ENCODE measurements at regions not wholly inside any gene's neighbourhood (a gene's known extent, or its start where the extent isn't known, plus 50 kb on each side); places are given as distances from the start of the nearest gene placed in this dataset.

GRCh38 chr3:139769796-139770195 lies 92.0 kb upstream of the NMNAT3 start:
- Mint-ChIP-seq H3K27ac (no peak overlapping the region), H3K4me1 (no peaks in the 10 kb centered on the region), H3K36me3 (no peaks in the 10 kb centered on the region), H3K4me3 (no peak overlapping the region), H3K9me3 (peaks cover 0 to 5% (median 0%) of the 10 kb centered on the region in 6 donors), H3K27me3 (ENCODE audit: low read depth in 3 of 3) (peaks cover 0 to 2% (median 0%) of the 10 kb centered on the region in 3 donors)
- no peak for DNase-seq

- H3K9me3 Mint-ChIP-seq = peaks cover 0 to 5% (median 0%) of the 10 kb centered on the region in 6 donors
- DNase-seq = no peak
- H3K4me3 Mint-ChIP-seq = no peak overlapping the region
- no peak overlapping the region for H3K27ac Mint-ChIP-seq
- no peaks in the 10 kb centered on the region for H3K36me3 Mint-ChIP-seq
- peaks cover 0 to 3% (median 1%) of the 10 kb centered on the region in 3 donors for H3K27me3 Mint-ChIP-seq (ENCODE audit: low read depth in 3 of 3)
- no peaks in the 10 kb centered on the region for H3K4me1 Mint-ChIP-seq
Measured at GRCh38 chr3:139764936-139765335, 87.2 kb upstream of the NMNAT3 start.

GRCh38 chr3:139764069-139764905 lies 86.5 kb upstream of the NMNAT3 start:
- Mint-ChIP-seq H3K4me3 (no peak overlapping the region), H3K27me3 (ENCODE audit: low read depth in 3 of 3) (peaks cover 0 to 3% (median 1%) of the 10 kb centered on the region in 3 donors), H3K36me3 (no peaks in the 10 kb centered on the region), H3K4me1 (no peaks in the 10 kb centered on the region), H3K9me3 (peaks cover 0 to 5% (median 0%) of the 10 kb centered on the region in 6 donors), H3K27ac (no peak overlapping the region)
- DNase-seq = no peak

- peaks cover 0 to 3% (median 1%) of the 10 kb centered on the region in 3 donors for H3K27me3 Mint-ChIP-seq (ENCODE audit: low read depth in 3 of 3)
- H3K4me3 Mint-ChIP-seq = no peak overlapping the region
- no peaks in the 10 kb centered on the region for H3K4me1 Mint-ChIP-seq
- peaks cover 0 to 5% (median 0%) of the 10 kb centered on the region in 6 donors for H3K9me3 Mint-ChIP-seq
- H3K36me3 Mint-ChIP-seq = no peaks in the 10 kb centered on the region
- no peak overlapping the region for H3K27ac Mint-ChIP-seq
- DNase-seq = no peak
Measured at GRCh38 chr3:139762302-139762701, 84.5 kb upstream of the NMNAT3 start.

DNA sequence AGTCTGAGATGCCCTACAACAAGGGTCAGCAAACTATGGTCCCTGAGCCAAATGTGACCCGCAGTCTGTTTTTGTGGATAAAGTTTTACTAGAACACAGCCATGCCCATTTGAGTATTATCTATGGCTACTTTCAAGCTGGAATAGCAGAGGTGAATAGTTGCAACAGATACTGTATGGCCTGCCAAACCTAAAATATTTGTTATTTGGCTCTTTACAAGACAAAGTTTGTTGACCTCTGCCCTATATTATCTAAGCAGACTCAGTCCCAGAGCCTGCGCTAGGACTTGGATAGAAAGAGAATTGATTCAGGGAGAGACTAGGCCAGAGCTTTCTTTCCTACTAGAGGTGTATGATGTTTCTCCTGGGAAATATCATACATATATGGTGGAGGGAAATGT lies 81.7 kb upstream of the NMNAT3 start:
- Mint-ChIP-seq H3K4me1 (no peaks in the 10 kb centered on the region), H3K36me3 (no peaks in the 10 kb centered on the region), H3K4me3 (no peak overlapping the region), H3K9me3 (peaks cover 0 to 6% (median 0%) of the 10 kb centered on the region in 6 donors), H3K27ac (no peak overlapping the region), H3K27me3 (ENCODE audit: low read depth in 3 of 3) (peaks cover 0 to 3% (median 1%) of the 10 kb centered on the region in 3 donors)
- DNase-seq = no peak

DNA sequence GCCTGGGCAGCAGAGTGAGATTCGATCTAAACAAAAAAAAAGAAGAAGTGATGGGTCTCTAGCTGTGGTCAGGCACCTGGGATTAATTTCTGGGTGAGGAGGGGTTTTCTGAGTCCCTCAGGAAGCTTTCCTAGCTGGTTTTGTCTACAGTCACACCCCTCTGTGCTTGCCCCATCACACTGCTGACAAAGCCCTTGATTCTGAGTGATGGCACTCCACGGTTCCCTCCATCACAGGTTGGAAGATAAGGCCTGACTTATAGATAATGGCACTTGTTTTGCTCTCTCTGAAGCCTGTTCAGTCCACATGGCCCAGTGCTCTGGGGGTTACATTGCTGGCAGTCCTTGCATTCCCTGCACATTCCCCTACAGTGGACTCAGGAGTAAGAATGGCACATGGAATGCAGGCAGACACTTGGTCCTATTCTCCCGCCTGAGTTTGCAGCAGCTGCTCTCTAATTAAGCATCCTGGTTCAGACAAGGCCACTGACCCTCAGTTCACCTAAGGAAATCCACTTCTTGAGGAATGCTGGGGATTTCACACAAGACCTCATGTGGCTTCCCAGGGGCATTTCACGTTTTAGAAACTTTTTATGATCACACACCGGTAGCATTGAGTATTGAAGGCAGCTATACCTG lies 81.0 kb upstream of the NMNAT3 start:
- Mint-ChIP-seq H3K27ac (no peak overlapping the region), H3K4me3 (no peak overlapping the region), H3K4me1 (no peaks in the 10 kb centered on the region), H3K27me3 (ENCODE audit: low read depth in 3 of 3) (peaks cover 0 to 3% (median 1%) of the 10 kb centered on the region in 3 donors), H3K36me3 (no peaks in the 10 kb centered on the region), H3K9me3 (peaks cover 0 to 6% (median 0%) of the 10 kb centered on the region in 6 donors)
- DNase-seq = no peak

GRCh38 chr3:139757448-139758030 lies 79.8 kb upstream of the NMNAT3 start:
- Mint-ChIP-seq H3K27ac (no peak overlapping the region), H3K4me1 (no peaks in the 10 kb centered on the region), H3K9me3 (peaks cover 0 to 6% (median 0%) of the 10 kb centered on the region in 6 donors), H3K36me3 (no peaks in the 10 kb centered on the region), H3K27me3 (ENCODE audit: low read depth in 3 of 3) (peaks cover 0 to 3% (median 1%) of the 10 kb centered on the region in 3 donors), H3K4me3 (no peak overlapping the region)
- DNase-seq = no peak

GRCh38 chr3:139756529-139757103 lies 78.8 kb upstream of the NMNAT3 start:
- Mint-ChIP-seq H3K27ac (no peak overlapping the region), H3K9me3 (peaks cover 0 to 3% (median 0%) of the 10 kb centered on the region in 6 donors), H3K27me3 (ENCODE audit: low read depth in 3 of 3) (peaks cover 0 to 1% (median under 1%) of the 10 kb centered on the region in 3 donors), H3K4me1 (no peaks in the 10 kb centered on the region), H3K36me3 (no peaks in the 10 kb centered on the region), H3K4me3 (no peak overlapping the region)
- no peak for DNase-seq

DNA sequence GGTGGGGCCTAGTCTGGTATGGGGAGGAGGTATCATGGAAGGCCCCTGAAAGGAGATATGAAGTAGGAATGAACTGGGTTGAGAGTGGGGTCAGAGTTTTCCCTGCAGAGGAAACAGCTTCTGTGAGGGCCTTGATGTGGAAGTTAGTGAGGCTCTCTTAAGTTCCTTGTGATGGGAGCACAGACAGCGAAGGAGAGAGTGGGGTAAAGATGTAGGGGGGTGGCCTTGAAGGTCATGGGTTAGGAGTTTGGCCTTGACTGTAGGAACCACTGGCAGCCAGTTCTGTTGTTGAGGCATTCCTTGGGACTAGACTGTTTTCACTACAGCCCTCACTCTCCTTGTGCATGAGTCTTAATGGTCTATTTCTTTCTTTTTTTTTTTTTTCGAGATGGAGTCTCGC lies 77.8 kb upstream of the NMNAT3 start:
- H3K27me3 Mint-ChIP-seq (ENCODE audit: low read depth in 3 of 3) = peaks cover 0 to 1% (median 0%) of the 10 kb centered on the region in 3 donors
- no peak overlapping the region for H3K4me3 Mint-ChIP-seq
- no peaks in the 10 kb centered on the region for H3K36me3 Mint-ChIP-seq
- H3K4me1 Mint-ChIP-seq = no peaks in the 10 kb centered on the region
- no peak for DNase-seq
- H3K27ac Mint-ChIP-seq = no peak overlapping the region
- peaks cover 0 to 6% (median 3%) of the 10 kb centered on the region in 6 donors for H3K9me3 Mint-ChIP-seq

DNA sequence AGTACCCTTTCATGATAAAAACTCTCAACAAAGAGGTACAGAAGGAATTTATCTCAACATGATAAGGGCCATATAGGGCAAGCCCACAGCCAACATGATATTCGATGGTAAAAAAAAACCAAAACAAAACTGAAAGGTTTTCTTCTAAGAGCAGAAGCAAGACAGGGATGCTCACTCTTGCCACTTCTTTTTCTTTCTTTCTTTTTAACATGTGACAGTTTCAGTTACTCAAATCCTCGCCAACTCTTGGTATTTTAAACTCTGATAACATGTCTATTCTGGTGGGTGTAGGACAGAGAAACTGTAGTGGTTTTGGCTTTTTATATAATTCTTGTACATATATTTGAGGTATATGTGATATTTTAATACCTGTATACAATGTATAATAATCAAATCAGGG lies 74.0 kb upstream of the NMNAT3 start:
- Mint-ChIP-seq H3K9me3 (peaks cover 0 to 11% (median 7%) of the 10 kb centered on the region in 6 donors), H3K36me3 (no peaks in the 10 kb centered on the region), H3K27me3 (ENCODE audit: low read depth in 3 of 3) (peaks cover 0 to 1% (median 0%) of the 10 kb centered on the region in 3 donors), H3K4me1 (no peaks in the 10 kb centered on the region), H3K4me3 (no peak overlapping the region), H3K27ac (no peak overlapping the region)
- no peak for DNase-seq

GRCh38 chr3:139746481-139746880 lies 68.7 kb upstream of the NMNAT3 start:
- Mint-ChIP-seq H3K27me3 (ENCODE audit: low read depth in 3 of 3) (no peaks in the 10 kb centered on the region), H3K4me3 (no peak overlapping the region), H3K9me3 (peaks cover 0 to 11% (median 6%) of the 10 kb centered on the region in 6 donors), H3K36me3 (no peaks in the 10 kb centered on the region), H3K27ac (no peak overlapping the region), H3K4me1 (no peaks in the 10 kb centered on the region)
- no peak for DNase-seq

DNA sequence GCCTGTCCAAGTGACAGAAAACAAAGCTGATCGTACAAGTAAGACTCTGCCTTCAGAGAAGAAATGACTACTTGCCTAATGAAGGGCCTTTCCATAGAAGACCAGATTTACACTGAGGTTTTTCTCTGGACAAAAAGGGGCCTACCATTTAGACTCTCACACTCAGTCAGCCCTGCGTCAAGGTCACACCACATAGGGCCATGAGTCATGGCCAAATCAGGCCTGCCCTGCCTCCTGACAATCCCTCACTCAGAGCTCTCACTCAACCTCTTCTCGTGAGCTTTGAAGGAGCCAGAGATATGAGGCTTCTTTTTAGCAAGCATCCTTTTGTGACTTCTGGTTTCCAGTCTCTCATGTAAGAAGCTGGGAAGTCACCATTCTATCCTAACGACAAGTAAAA lies 68.1 kb upstream of the NMNAT3 start:
- peaks cover 0 to 1% (median 0%) of the 10 kb centered on the region in 3 donors for H3K27me3 Mint-ChIP-seq (ENCODE audit: low read depth in 3 of 3)
- no peak overlapping the region for H3K27ac Mint-ChIP-seq
- H3K9me3 Mint-ChIP-seq = peaks cover 0 to 8% (median 5%) of the 10 kb centered on the region in 6 donors
- H3K4me1 Mint-ChIP-seq = no peaks in the 10 kb centered on the region
- no peak overlapping the region for H3K4me3 Mint-ChIP-seq
- DNase-seq = no peak
- H3K36me3 Mint-ChIP-seq = no peaks in the 10 kb centered on the region

DNA sequence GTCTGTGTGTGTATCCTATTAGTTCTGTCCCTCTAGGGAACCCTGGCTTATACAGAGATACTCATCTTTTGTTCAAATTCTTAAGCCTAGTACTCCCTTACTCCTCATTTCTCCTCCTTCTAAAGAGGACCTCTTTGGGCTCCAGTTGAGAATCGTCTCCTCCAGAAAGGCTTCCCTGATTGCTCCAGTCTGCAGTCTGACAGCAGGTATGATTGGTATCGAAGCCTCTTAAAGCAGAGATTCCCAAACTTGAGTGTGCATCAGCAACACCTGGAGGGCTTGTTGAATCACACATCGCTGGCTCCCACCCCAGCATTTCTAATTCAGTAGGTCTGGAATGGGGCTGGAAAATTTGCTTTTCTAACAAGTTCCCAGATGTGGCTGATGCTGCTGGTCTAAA lies 60.9 kb upstream of the NMNAT3 start:
- no peaks in the 10 kb centered on the region for H3K9me3 Mint-ChIP-seq
- peaks cover 0 to 1% (median 0%) of the 10 kb centered on the region in 3 donors for H3K27me3 Mint-ChIP-seq (ENCODE audit: low read depth in 3 of 3)
- no peaks in the 10 kb centered on the region for H3K4me1 Mint-ChIP-seq
- no peak overlapping the region for H3K4me3 Mint-ChIP-seq
- H3K36me3 Mint-ChIP-seq = no peaks in the 10 kb centered on the region
- DNase-seq = no peak
- H3K27ac Mint-ChIP-seq = no peak overlapping the region
